ENCODE measurements at regions not wholly inside any gene's neighbourhood (a gene's known extent, or its start where the extent isn't known, plus 50 kb on each side); places are given as distances from the start of the nearest gene placed in this dataset.
A peak's percentile ranks its signal among the peaks of the same experiment; 100 is the strongest.

DNA sequence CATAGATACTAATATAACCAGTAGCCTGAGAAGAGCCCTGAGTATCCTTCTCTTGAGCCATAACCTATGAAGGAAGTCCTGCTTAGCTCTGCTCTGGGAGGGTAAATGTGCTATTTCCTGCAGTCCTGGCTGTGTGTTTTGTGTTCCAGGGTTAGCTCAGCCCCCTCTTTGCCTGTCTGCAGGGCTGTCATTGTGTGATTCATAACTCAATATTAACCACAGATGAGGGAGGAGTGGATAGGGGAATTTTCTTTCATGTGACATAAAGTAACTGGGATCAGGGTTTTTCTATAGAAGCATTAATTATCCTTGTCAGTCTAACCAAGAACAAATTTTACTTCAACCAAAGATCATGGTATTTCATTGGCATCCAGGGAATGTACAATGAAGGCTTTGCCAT lies 183.3 kb upstream of the ZBTB20 start:
- DNase-seq (ENCODE audit: low spot score) = no peak

DNA sequence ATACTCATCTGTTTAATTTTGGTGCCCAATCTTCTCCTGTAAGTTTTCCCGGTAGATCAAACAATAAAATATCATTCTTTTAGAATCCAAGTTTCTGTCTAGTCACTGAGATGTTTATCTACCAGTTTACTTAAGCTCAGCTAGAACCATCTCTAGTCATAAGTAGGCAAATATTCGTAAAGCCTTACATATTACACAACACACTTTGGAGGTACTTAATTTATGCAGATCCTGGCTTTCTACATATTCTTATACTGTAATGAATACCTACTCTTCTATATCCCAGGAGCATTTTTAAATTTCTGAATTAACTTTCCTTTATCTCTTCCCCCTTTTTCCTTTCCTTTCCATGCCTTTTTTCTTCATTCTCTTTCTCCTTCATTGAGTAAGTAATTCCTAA lies 185.9 kb upstream of the ZBTB20 start:
- DNase-seq (ENCODE audit: low spot score) = no peak

DNA sequence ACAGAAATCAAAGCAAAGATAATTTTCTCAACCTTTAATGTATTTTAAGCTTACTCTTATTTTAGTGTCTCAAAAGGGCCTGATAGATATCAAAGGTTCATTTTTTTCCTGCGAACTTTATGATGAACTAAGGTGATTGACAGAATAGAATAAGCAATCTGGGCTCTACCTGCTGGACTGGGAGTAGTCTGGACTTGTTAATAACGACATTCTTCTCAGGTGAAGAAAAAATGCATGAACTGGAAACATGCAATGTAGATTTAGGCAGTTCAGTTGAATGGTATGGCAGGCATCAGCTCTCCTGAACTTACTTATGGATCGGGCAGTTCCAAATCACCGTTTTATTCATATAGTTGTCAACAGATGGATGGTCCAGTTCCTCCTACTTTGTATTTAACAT lies 189.7 kb upstream of the ZBTB20 start:
- no peak for DNase-seq (ENCODE audit: low spot score)

DNA sequence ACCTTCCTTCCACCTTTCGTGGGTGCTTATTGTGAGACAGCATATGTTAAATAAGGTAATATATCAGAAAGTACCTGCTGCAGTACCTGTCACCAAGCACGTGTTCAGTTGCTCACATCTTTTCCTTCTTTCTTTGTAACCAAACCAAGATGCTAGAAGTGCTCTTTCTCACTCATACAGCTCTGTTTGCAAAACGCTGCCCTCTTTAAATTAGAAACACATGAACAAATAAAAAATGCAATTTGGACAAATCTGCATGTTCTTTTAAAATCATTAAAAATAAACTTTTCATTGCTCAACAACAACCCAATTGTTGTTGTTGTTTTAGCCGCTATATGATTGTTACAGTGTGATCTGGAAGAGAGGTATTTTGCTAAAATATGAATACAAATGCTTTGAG lies 193.5 kb upstream of the ZBTB20 start:
- no peak for DNase-seq (ENCODE audit: low spot score)

DNA sequence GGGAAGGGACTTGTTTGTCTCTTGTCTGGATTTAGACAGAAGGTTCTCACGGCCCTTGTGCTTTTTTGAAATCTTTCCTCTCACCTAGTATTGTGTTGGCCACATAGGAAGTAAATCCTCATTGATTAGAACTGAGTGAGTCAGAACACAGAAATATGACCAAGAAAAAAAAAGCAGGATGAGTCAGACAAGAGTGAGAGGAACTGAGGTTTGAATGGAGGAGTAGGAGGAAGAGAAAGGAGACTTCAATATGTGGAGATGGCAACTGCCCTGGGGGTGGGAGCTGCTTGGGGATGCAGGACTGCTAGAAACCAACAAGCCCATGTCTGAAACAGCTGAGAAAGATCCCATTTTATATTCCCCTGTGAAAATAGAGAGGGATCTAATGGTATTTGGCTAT lies 194.1 kb upstream of the ZBTB20 start:
- no peak for DNase-seq (ENCODE audit: low spot score)

DNA sequence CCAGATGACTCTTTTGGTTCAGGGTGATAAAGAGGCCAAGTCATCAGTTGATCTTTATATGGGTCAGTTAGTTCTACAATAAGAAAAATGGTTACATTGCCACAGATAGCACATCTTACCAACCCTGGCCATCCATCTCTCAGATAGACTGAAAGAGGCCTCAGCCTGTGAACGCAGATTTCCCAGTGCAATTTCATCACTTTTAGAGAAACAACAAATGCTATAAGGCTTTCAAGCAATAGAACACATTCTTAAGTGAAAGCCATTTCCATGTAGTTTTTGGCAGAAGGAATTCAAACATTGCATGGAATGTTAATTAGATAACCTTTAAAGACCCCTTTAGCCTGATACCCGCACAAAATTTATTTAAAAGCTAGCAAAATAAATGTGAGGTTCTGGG lies 200.6 kb upstream of the ZBTB20 start:
- DNase-seq (ENCODE audit: low spot score) = no peak

DNA sequence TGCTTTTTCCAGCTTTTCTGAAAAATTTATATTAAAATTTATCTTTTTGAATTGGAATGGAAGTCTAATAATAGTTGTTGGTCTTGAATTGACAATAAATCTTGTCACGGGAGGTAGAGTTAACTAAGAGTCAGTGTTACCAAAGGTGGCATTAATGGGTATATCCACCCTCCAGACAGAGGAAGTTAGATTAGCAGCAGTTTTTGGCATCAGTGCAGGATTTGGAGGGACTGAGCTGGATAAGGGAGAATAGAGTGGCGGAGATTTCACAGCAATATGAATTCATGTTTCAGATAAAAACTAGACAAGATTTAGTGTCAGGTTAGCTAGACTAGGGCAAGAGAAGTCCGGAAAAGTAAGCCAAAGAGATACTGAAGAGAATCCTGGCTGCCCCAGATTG lies 201.3 kb upstream of the ZBTB20 start:
- DNase-seq (ENCODE audit: low spot score) = no peak

DNA sequence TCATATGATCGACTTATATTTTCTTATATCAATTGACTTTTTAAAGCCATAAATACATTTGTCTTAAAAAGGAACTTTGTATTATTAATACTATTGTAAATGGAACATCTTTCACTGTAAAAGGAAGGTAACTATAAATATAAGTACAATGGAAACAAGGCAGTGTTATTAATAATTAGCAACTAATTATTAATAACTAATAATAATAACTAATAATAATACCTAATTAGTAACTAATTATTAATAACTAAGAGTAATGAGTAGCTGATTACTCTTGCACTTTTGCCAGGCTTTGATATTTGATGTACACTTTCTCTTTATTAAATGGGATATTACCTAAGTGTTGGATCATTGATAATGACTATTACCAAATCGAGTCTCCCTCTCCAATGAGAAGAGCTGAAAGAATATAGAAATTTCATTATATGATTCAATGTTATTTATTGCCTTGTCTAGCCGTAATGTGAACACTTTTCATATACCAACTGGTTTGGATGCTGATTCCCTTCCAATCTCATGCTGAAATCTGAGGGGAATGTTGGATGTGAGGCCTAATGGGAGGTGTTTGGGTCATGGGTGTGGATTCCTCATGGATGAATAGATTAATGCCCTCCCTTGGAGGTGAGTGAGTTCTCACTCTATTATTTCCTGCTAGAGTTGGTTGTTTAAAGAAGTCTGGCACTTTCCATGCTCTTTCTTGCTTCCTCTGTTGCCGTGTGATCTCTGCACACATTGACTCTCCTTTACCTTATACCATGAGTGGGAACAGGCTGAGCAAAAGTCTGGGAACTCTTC lies 202.1 kb upstream of the ZBTB20 start:
- no peak for DNase-seq (ENCODE audit: low spot score)

DNA sequence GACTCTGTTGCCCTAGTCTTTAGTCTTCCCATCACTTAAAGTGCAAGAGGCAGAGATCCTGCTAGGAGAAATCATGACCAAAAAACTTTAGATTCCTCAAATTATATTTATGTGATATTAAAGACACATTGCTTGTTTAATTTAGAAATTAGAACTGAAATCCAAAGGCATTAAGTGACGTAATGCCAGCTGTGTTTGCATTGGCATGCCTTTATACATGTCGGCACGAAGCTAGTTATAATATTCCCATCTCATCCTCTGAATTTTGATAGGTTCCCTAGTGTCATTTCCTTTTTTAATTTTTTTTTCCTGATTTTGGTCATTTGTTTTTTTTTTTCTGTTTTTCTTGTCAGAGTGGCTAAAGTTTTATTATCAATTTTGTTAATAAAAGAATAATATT lies 203.5 kb upstream of the ZBTB20 start:
- DNase-seq (ENCODE audit: low spot score) = no peak

DNA sequence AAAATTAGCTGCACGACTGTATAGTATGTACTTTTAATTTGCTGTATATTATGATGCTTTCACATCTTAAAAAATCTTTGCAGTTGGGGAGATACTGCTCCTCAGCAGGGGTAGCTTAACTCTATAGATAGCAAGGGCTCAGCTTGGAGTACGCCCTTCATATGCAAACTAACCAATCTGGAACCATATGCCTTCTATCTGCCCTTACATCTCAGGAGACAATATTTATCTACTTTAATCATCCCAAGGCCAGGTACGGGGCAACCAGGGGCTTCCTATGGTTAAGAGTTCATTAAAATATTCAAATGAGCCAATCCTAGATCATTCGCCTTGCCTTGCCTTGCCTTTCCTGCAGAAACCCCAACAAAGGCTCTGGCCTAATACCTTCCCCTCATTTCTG lies 204.1 kb upstream of the ZBTB20 start:
- no peak for DNase-seq (ENCODE audit: low spot score)

DNA sequence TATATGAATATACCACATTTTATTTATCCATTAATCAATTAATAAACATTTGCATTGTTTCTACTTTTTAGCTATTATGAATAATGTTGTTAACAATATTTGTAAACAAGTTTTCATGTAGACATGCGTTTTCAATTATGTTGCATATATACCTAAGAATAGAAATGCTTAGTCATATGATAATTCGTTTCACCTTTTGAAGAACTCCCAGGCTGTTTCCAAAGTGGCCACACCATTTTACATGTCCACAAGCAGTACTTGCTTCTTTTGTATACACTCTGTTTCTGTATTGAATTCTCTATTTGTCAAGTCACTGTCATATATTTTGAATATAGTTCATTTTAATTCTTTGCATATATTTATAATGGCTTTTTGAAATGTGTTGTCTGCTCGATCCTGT lies 206.9 kb upstream of the ZBTB20 start:
- DNase-seq (ENCODE audit: low spot score) = no peak

DNA sequence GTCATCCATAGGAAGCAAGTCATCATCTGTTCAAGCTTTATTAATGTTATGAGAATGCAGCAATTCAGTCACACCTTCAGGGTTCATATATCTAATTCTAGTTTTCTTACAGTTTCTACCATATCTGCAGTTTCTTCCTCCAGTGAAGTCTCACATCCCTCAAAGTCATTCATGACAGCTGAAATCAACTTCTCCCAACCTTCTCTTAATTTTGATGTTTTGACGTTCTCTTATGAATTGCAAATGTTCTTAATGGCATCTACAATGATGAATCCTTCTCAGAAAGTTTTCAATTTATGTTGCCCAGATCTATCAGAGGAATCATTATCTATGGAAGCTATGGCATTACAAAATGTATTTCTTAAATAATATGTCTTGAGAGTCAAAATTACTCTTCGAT lies 210.4 kb upstream of the ZBTB20 start:
- DNase-seq (ENCODE audit: low spot score) = no peak

DNA sequence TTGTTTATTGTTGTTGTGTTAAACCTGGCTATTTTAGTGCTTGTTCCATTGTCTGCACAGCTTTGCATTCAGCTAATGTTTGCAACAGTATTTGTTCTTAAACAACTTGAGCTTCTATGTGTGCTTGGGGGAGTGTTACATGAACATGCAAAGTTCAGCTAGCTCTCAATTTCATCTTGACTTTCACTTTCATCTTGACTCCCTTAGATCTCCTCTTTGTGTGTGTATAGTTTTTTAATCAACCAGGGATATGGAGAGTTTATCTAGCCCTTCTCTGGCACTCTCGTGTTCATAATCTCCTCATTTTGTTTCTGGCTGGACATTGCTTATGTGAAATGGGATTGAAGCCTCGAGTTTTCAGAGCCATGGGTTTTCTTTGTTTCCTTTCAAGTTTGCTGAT lies 212.4 kb upstream of the ZBTB20 start:
- peak; percentile 20 for DNase-seq (ENCODE audit: low spot score)

DNA sequence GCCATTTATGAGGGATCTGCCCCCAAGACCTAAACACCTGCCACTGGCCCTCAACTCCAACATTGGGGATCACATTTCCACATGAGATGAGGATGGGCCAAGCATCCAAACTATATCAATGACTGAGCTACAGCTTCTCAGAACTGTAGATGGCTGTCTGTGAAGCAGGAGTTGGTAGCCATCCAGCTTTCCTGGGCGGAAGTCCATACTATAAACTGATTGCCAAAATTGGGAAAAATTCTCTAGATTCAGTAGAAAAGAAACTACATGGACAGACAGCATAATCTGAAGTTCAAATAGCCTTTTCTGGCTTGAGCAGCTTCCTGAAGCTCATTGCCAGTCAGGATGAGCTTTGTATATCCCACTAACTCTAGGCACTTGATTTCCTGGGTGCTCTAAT lies 214.7 kb upstream of the ZBTB20 start:
- no peak for DNase-seq (ENCODE audit: low spot score)

DNA sequence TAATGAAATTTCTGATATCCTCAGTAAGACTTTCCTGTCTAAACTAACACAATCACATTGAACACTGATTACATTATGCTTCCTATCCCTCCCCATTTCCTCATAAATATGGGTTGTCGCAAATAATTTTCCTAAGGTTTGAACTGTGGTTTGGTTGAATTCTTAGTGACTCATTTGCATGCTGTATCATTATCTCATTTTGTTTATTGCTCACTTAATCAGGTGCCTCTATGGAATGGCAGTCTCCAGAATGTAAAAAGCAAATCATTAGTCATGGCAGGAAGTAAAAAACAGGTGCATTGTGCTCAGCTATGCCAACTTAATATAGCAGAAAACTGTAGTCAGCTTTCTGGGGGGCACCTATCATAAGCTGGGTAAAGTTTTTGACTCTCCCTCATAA lies 216.0 kb upstream of the ZBTB20 start:
- no peak for DNase-seq (ENCODE audit: low spot score)

DNA sequence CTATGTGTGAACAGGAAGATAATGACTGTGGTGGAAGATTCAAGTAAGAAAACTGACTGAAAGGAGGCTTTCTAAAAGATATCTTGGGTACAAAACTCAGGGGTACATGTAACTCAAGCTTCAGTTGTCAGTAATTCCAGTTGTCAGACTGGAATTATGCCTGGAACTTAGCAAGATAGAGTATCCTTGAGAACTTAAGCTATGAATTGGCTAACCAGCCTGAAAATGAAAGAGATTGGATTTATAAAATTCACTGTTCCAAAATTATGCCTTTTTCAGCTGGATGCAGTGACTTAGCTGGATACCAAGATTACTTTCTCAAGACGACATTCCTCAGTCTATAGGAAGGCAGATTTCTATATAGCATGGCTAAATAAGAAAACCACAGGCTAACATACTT lies 221.9 kb upstream of the ZBTB20 start:
- DNase-seq (ENCODE audit: low spot score) = no peak

DNA sequence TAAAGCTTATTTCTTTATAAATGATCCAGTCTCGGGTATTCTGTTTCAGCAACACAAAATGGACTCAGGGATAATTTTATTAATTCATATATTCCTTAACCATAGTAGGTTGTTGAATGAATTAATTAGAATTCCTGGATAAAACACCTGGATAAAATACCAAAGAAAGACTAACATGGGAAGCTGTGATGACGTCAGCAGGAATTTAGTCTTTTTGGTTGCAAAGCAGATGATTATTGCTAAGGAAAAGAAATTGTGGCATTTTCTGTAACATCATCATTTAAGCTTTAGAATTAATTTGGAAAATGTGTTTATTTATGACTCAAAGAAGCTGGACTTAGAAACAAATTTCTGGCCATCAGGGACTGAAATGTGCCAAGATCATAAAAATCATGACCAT lies 228.3 kb upstream of the ZBTB20 start:
- DNase-seq (ENCODE audit: low spot score) = no peak

DNA sequence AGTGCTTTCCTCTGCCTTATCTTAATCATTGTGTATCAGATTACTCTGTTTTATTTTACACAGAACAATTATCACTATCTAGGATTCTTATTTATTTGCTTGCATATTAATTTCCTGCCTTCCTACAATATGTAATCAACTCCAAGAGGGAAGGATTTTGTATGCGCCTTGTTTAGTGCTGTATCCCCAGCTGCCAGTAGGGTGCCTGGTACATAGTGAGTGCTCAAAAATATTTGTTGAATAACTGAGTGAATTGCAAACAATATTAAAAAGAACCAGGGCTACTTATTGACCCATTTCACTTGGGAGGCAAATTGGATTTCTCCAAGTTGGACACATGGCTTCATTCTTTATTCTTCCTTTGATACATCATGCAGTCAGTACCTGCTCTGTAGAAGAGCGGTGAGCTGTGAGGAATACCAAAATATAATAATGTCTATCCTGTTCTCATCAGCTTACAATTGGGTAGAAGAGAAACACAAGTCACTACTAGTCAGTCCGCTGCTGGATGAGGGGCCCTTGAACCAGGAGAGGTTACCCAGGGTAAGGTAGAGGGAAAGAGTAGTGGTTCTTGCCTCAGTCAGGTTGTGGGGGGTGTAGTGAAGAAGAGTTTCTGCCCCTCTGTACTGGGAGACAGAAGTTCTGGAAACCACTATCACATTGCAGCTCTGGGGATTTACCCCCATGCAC lies 233.9 kb upstream of the ZBTB20 start:
- peak; percentile 3 for DNase-seq (ENCODE audit: low spot score)

DNA sequence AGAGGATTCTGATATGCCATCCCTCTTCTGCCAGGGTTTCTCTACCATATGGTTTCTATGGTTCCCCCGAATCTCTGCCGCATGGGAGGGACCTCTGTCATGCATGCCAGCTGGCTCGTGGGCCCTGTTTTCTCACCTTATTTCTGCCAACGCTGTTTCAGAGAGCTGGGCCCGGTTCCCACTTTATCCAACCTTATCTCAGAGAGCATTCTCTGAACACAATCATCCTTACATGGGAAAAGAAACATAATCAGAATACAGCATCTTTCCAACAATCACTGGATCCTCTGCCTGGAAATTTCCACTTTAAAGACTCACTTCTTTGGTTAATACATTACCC lies 234.5 kb upstream of the ZBTB20 start:
- DNase-seq (ENCODE audit: low spot score) = no peak

DNA sequence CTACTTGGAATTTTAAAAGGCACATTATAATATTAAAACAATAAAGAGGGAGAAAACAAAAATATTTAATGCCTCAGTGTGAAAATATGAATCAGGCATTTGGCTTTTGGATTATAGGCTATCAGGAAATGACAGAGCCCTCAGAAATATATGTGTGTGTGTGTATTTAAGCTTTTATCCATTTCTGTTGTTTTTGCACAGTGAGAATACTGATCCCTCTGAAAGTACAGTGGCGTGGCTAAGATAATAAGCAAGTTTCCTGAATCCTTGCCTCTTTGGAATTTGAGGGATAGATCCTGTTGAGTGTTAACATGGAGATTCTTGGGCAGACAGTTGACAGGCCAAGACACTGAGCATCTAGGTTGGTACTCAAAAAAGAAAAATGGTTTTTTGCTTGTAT lies 234.8 kb upstream of the ZBTB20 start:
- no peak for DNase-seq (ENCODE audit: low spot score)

DNA sequence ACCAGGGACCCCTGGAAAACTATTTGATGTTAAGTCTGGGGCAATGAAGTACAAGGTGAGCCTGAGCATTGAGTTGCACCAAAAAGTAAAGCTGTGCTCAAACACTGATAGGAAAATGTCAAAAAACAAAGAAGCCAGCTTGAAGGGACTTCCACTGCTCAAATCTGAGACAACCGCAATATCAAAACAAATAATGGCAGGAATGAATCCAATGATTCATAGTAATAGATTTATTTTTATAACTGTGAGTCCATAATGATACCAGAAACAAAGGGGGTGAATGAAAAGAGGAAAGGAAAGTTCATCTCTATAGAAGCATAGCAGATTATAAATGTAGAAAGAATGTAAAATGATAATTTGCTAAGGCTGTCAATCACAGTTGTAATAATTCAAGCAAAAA lies 237.3 kb upstream of the ZBTB20 start:
- no peak for DNase-seq (ENCODE audit: low spot score)

DNA sequence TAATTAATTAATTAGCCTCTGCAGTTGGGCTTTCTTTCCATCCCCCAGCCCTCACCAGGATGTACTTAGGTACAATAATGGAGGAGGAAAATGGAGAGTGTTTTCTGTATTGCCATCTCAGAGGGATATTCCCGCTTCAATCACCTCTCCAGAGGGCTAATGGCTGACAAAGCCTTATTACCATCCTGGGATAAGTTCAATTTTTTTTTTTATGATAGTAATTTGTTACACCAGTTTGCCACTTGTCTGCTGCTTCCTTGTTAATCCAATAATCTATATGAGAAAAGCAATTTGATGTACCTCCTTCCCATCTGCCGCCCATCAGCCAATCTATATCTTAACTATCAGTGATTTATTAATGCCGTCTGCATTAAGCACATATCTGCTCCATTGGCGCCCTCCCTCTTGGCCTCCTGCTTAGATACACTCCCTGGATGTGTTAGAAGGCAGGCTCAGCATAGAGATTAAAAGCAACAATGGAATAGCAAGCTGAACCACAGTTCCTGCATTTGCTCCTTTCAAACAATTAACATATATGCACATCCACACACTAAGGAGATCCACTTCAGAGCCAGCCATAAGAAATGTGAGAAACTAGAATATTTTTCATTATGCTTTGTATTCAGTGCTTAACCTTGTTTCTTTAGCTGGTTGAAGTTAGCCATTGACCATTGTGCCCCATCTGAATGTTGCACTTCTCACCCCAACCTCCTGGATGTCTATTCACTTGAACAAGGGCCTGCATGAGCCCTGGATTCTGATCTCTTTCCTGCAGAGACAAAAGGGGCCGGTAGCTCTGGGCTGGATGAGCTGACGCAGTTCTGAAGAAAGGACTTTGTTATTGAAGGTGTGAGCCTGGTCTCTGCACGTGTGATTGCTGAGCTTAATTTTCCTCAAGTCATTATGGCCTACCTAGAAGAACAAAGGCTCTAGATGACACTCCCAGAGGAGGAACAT lies 237.3 kb upstream of the GAP43 start:
- no peak for DNase-seq (ENCODE audit: low spot score)

DNA sequence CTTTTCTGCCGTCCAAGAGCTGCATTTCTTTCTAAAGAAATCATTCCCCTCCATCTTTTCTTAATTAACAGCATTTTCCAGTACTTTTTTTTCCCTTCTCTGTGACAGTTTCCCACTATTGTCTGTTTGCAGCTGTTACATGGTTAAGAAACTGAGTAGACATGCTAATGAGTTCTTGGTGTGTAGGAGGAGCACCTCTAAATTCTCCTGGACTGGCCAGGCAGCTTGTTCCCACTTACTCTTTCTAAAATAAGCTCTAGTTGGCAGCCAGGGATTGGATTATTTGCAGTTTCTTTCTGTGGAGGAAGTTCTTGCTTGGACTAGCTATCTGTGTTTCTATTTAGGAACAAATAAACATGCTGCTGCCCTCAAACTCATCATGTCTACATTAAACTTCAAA lies 235.1 kb upstream of the GAP43 start:
- no peak for DNase-seq (ENCODE audit: low spot score)

Measured in NAMALWA (cell line).